ENCODE measurements at regions not wholly inside any gene's neighbourhood (a gene's known extent, or its start where the extent isn't known, plus 50 kb on each side); places are given as distances from the start of the nearest gene placed in this dataset.

- TF ChIP-seq CTCF (IDR thresholded peaks at IDR 0.05) (no peak), POLR2AphosphoS5 (IDR thresholded peaks at IDR 0.05) (no peak), EP300 (IDR thresholded peaks at IDR 0.05) (no peak), POLR2A (IDR thresholded peaks at IDR 0.05; ENCODE audit: low read depth) (no peak)
These were observed 1017.6 kb downstream of the SORCS3 start for GRCh38 chr10:105658696-105659095.

Data from esophagus muscularis mucosa (tissue), 4 donors.